ENCODE measurements at regions not wholly inside any gene's neighbourhood (a gene's known extent, or its start where the extent isn't known, plus 50 kb on each side); places are given as distances from the start of the nearest gene placed in this dataset.

GRCh38 chr18:57219964-57220363, 73.1 kb downstream of the BOD1L2 start:
- TF ChIP-seq, protein P1, sequence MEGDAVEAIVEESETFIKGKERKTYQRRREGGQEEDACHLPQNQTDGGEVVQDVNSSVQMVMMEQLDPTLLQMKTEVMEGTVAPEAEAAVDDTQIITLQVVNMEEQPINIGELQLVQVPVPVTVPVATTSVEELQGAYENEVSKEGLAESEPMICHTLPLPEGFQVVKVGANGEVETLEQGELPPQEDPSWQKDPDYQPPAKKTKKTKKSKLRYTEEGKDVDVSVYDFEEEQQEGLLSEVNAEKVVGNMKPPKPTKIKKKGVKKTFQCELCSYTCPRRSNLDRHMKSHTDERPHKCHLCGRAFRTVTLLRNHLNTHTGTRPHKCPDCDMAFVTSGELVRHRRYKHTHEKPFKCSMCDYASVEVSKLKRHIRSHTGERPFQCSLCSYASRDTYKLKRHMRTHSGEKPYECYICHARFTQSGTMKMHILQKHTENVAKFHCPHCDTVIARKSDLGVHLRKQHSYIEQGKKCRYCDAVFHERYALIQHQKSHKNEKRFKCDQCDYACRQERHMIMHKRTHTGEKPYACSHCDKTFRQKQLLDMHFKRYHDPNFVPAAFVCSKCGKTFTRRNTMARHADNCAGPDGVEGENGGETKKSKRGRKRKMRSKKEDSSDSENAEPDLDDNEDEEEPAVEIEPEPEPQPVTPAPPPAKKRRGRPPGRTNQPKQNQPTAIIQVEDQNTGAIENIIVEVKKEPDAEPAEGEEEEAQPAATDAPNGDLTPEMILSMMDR (IDR thresholded peaks at IDR 0.05; ENCODE audit: insufficient read depth, low read depth, low read length): no peak
- DNase-seq (ENCODE audit: low read depth): no peak
- no peak overlapping the region for H3K4me3 ChIP-seq (ENCODE audit: low read depth, low read length)

- no peak for DNase-seq (ENCODE audit: low read depth)
- H3K4me3 ChIP-seq (ENCODE audit: low read depth, low read length): no peak overlapping the region
- TF ChIP-seq, protein P1 (IDR thresholded peaks at IDR 0.05; ENCODE audit: insufficient read depth, low read depth, low read length): no peak
Observed at GRCh38 chr18:57220480-57220879, 73.6 kb downstream of the BOD1L2 start.

- TF ChIP-seq, protein P1 (IDR thresholded peaks at IDR 0.05; ENCODE audit: insufficient read depth, low read depth, low read length): no peak
- no peak overlapping the region for H3K4me3 ChIP-seq (ENCODE audit: low read depth, low read length)
- DNase-seq (ENCODE audit: low read depth): no peak
Observed at GRCh38 chr18:57220930-57221483, 74.1 kb downstream of the BOD1L2 start.

- TF ChIP-seq, protein P1 (IDR thresholded peaks at IDR 0.05; ENCODE audit: insufficient read depth, low read depth, low read length): no peak
- DNase-seq (ENCODE audit: low read depth): no peak
- no peak overlapping the region for H3K4me3 ChIP-seq (ENCODE audit: low read depth, low read length)
Observed at GRCh38 chr18:57223144-57223870, 76.4 kb downstream of the BOD1L2 start.

- DNase-seq (ENCODE audit: low read depth): no peak
- TF ChIP-seq, protein P1 (IDR thresholded peaks at IDR 0.05; ENCODE audit: insufficient read depth, low read depth, low read length): no peak
- H3K4me3 ChIP-seq (ENCODE audit: low read depth, low read length): no peak overlapping the region
Observed at GRCh38 chr18:57230861-57231585, 84.1 kb downstream of the BOD1L2 start.

- DNase-seq (ENCODE audit: low read depth): no peak
- H3K4me3 ChIP-seq (ENCODE audit: low read depth, low read length): no peak overlapping the region
- TF ChIP-seq, protein P1 (IDR thresholded peaks at IDR 0.05; ENCODE audit: insufficient read depth, low read depth, low read length): no peak
Observed at GRCh38 chr18:57231864-57232263, 85.0 kb downstream of the BOD1L2 start.

Measured in fibroblast of villous mesenchyme (primary cell).